ENCODE measurements at regions not wholly inside any gene's neighbourhood (a gene's known extent, or its start where the extent isn't known, plus 50 kb on each side); places are given as distances from the start of the nearest gene placed in this dataset.
"Not testable (repeated sequence)": the region's sequence is repeated elsewhere in the genome, so short reads cannot be mapped to it uniquely, and the experiment has no call there.

GRCh38 chr5:29143266-29143665 is 2050.2 kb upstream of the CDH6 start:
- intact Hi-C loops (cut with micrococcal nuclease; ENCODE audit: unreplicated experiment) = no loop called here
- Mint-ChIP-seq H3K9me3 (ENCODE audit: low read depth, unreplicated experiment) (no peaks in the 10 kb centered on the region), H3K4me3 (ENCODE audit: low read depth, unreplicated experiment) (no peak overlapping the region), H3K27ac (ENCODE audit: unreplicated experiment) (no peak overlapping the region), H3K27me3 (ENCODE audit: unreplicated experiment) (no peaks in the 10 kb centered on the region), H3K36me3 (ENCODE audit: insufficient read depth, unreplicated experiment) (no peaks in the 10 kb centered on the region), H3K4me1 (ENCODE audit: low read depth, unreplicated experiment) (no peaks in the 10 kb centered on the region)
- CTCF ChIA-PET = no interaction called here
- BruUV-seq (replicated peaks) = no TSS peak
- DNase-seq = no peak
- TF ChIP-seq CTCF (IDR thresholded peaks at IDR 0.05; ENCODE audit: unreplicated experiment) = no peak

- no peak for TF ChIP-seq CTCF (IDR thresholded peaks at IDR 0.05; ENCODE audit: unreplicated experiment)
- Mint-ChIP-seq H3K4me1 (ENCODE audit: low read depth, unreplicated experiment) (peaks cover 13% of the 10 kb centered on the region), H3K27ac (ENCODE audit: unreplicated experiment) (no peak overlapping the region), H3K36me3 (ENCODE audit: insufficient read depth, unreplicated experiment) (no peaks in the 10 kb centered on the region), H3K4me3 (ENCODE audit: low read depth, unreplicated experiment) (no peak overlapping the region), H3K9me3 (ENCODE audit: low read depth, unreplicated experiment) (no peaks in the 10 kb centered on the region), H3K27me3 (ENCODE audit: unreplicated experiment) (no peaks in the 10 kb centered on the region)
- BruUV-seq (replicated peaks) = no TSS peak
- no peak for DNase-seq
- intact Hi-C loops (cut with micrococcal nuclease; ENCODE audit: unreplicated experiment) = no loop called here
- CTCF ChIA-PET = no interaction called here
Measured at GRCh38 chr5:29134418-29134817, 2059.1 kb upstream of the CDH6 start.

GRCh38 chr5:29131285-29131684 is 2062.2 kb upstream of the CDH6 start:
- H3K4me3 Mint-ChIP-seq (ENCODE audit: low read depth, unreplicated experiment) = no peak overlapping the region
- intact Hi-C loops (cut with micrococcal nuclease; ENCODE audit: unreplicated experiment) = no loop called here
- no peaks in the 10 kb centered on the region for H3K36me3 Mint-ChIP-seq (ENCODE audit: insufficient read depth, unreplicated experiment)
- no peak for TF ChIP-seq CTCF (IDR thresholded peaks at IDR 0.05; ENCODE audit: unreplicated experiment)
- no peak for DNase-seq
- CTCF ChIA-PET = no interaction called here
- peaks cover 13% of the 10 kb centered on the region for H3K4me1 Mint-ChIP-seq (ENCODE audit: low read depth, unreplicated experiment)
- H3K9me3 Mint-ChIP-seq (ENCODE audit: low read depth, unreplicated experiment) = no peaks in the 10 kb centered on the region
- H3K27ac Mint-ChIP-seq (ENCODE audit: unreplicated experiment) = no peak overlapping the region
- BruUV-seq (replicated peaks) = no TSS peak
- H3K27me3 Mint-ChIP-seq (ENCODE audit: unreplicated experiment) = no peaks in the 10 kb centered on the region

- peaks cover 13% of the 10 kb centered on the region for H3K4me1 Mint-ChIP-seq (ENCODE audit: low read depth, unreplicated experiment)
- CTCF ChIA-PET = no interaction called here
Measured at GRCh38 chr5:29130786-29131185, 2062.7 kb upstream of the CDH6 start.

GRCh38 chr5:29127524-29128156 is 2065.8 kb upstream of the CDH6 start:
- BruUV-seq (replicated peaks); H3K27me3 Mint-ChIP-seq (ENCODE audit: unreplicated experiment); CTCF ChIA-PET; H3K4me3 Mint-ChIP-seq (ENCODE audit: low read depth, unreplicated experiment); intact Hi-C loops (cut with micrococcal nuclease; ENCODE audit: unreplicated experiment); H3K9me3 Mint-ChIP-seq (ENCODE audit: low read depth, unreplicated experiment); DNase-seq; H3K27ac Mint-ChIP-seq (ENCODE audit: unreplicated experiment); H3K36me3 Mint-ChIP-seq (ENCODE audit: insufficient read depth, unreplicated experiment): not testable (repeated sequence)
- H3K4me1 Mint-ChIP-seq (ENCODE audit: low read depth, unreplicated experiment) = peaks cover 13% of the 10 kb centered on the region

More at GRCh38 chr5:29130786-29131185, 2062.7 kb upstream of the CDH6 start:
- DNase-seq = no peak
- BruUV-seq (replicated peaks) = no TSS peak
- intact Hi-C loops (cut with micrococcal nuclease; ENCODE audit: unreplicated experiment) = no loop called here
- Mint-ChIP-seq H3K4me3 (ENCODE audit: low read depth, unreplicated experiment) (no peak overlapping the region), H3K27me3 (ENCODE audit: unreplicated experiment) (no peaks in the 10 kb centered on the region), H3K36me3 (ENCODE audit: insufficient read depth, unreplicated experiment) (no peaks in the 10 kb centered on the region), H3K9me3 (ENCODE audit: low read depth, unreplicated experiment) (no peaks in the 10 kb centered on the region), H3K27ac (ENCODE audit: unreplicated experiment) (no peak overlapping the region)
- TF ChIP-seq CTCF (IDR thresholded peaks at IDR 0.05; ENCODE audit: unreplicated experiment) = no peak

- H3K36me3 Mint-ChIP-seq (ENCODE audit: insufficient read depth, unreplicated experiment); H3K4me3 Mint-ChIP-seq (ENCODE audit: low read depth, unreplicated experiment); H3K27me3 Mint-ChIP-seq (ENCODE audit: unreplicated experiment); CTCF ChIA-PET; DNase-seq; H3K9me3 Mint-ChIP-seq (ENCODE audit: low read depth, unreplicated experiment); BruUV-seq (replicated peaks); intact Hi-C loops (cut with micrococcal nuclease; ENCODE audit: unreplicated experiment); H3K27ac Mint-ChIP-seq (ENCODE audit: unreplicated experiment): not testable (repeated sequence)
- peaks cover 12% of the 10 kb centered on the region for H3K4me1 Mint-ChIP-seq (ENCODE audit: low read depth, unreplicated experiment)
Measured at GRCh38 chr5:29126462-29126861, 2067.0 kb upstream of the CDH6 start.
